ENCODE measurements at regions not wholly inside any gene's neighbourhood (a gene's known extent, or its start where the extent isn't known, plus 50 kb on each side); places are given as distances from the start of the nearest gene placed in this dataset.

DNA sequence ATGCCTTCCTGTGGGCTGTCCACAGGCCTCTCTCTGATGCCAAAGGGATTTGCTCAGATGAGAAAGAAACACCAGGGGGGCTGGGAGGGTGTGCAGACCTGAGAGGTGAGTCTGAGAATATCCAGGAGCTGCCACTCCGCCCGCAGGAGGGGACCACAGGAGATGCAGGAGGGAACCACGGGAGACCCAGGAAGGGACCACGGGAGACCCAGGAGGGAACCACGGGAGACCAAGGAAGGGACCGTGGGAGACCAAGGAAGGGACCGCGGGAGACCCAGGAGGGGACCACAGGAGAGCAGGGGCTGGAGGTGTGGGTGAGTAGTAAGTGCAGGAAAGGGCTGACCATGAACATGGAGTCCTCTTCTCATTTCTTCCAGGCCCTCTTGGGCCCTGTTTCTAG is 74.6 kb upstream of the SFSWAP start:
- DNase-seq = no peak
- no peak for TF ChIP-seq CTCF (IDR thresholded peaks at IDR 0.05; ENCODE audit: low read depth, low read length)
- Histone ChIP-seq H3K9me3 (no peaks in the 10 kb centered on the region), H3K36me3 (no peaks in the 10 kb centered on the region), H3K4me1 (no peaks in the 10 kb centered on the region), H3K27me3 (no peaks in the 10 kb centered on the region), H3K4me3 (ENCODE audit: low read depth, low read length) (no peak overlapping the region)

DNA sequence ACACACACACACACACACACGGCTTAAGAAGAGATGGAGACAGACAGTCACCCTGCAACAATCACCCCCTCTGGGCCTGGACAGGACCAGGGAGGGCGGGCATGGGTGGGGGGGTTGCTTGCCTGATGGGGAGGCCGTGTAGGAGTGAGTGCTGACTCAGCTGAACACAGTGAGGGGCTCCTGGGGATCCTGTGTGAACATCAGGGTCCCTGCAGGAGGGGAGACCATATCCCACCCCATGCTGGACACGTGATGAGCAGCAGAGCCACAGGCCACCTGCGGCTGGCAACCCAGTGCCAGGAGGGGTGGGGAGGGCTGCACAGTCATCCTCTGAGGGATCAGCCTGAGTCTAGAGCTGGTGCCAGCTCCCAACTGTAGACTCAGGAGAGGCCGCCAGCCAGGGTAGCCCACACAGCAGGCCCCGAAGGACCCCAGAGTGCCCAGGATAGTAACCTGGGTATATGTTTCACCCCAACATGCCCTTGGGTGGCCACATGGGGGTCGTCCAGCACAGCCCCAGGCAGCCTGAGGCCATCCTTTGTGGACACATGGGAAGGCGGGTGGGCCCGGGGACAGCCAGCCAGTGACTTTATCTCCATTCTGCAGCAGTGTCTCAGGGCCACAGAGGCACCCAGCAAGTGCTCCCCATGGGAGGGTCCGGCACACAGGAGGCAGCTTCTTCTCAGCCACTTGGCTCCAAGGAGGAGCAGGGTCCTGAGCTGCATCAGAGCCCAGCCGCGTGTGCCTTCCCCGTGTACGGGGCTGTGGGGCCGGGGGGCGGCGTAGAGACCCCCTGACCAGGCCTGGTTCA is 73.7 kb upstream of the SFSWAP start:
- Histone ChIP-seq H3K4me3 (ENCODE audit: low read depth, low read length) (no peak overlapping the region), H3K4me1 (no peaks in the 10 kb centered on the region; the same call in 1 of the 2 replicates), H3K36me3 (no peaks in the 10 kb centered on the region), H3K27me3 (no peaks in the 10 kb centered on the region), H3K9me3 (no peaks in the 10 kb centered on the region)
- TF ChIP-seq CTCF (IDR thresholded peaks at IDR 0.05; ENCODE audit: low read depth, low read length) = no peak
- no peak for DNase-seq

GRCh38 chr12:131637986-131638385 is 72.9 kb upstream of the SFSWAP start:
- H3K27me3 ChIP-seq = no peaks in the 10 kb centered on the region
- DNase-seq = no peak
- H3K4me1 ChIP-seq = no peaks in the 10 kb centered on the region; the same call in 1 of the 2 replicates
- H3K9me3 ChIP-seq = no peaks in the 10 kb centered on the region
- no peak for TF ChIP-seq CTCF (IDR thresholded peaks at IDR 0.05; ENCODE audit: low read depth, low read length)
- H3K4me3 ChIP-seq (ENCODE audit: low read depth, low read length) = no peak overlapping the region
- no peaks in the 10 kb centered on the region for H3K36me3 ChIP-seq

GRCh38 chr12:131639270-131639940 is 71.5 kb upstream of the SFSWAP start:
- no peak for TF ChIP-seq CTCF (IDR thresholded peaks at IDR 0.05; ENCODE audit: low read depth, low read length)
- no peak overlapping the region for H3K4me3 ChIP-seq (ENCODE audit: low read depth, low read length)
- no peaks in the 10 kb centered on the region for H3K36me3 ChIP-seq
- no peaks in the 10 kb centered on the region for H3K27me3 ChIP-seq
- no peak for DNase-seq
- no peaks in the 10 kb centered on the region; the same call in 1 of the 2 replicates for H3K4me1 ChIP-seq
- H3K9me3 ChIP-seq = no peaks in the 10 kb centered on the region

DNA sequence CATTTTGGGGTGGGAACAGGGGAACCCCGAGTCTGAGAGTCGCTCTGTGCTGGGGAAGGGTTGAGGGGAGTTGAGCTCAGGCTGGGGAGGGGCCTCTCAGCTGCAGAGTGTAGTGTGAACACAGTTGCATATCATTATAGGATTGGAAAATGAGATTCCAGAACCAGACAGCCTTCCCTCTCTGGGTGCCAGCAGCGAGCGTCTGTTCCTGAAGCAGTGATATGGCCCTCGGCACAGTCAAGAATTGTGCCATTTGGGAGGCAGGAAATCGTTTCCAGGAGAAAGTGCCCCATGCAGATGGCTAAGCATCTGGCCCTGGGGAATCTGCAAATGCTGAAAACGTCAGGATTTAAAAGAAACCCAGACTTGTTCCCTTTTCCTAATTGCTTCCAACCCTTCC is 70.4 kb upstream of the SFSWAP start:
- TF ChIP-seq CTCF (IDR thresholded peaks at IDR 0.05; ENCODE audit: low read depth, low read length) = no peak
- no peaks in the 10 kb centered on the region for H3K27me3 ChIP-seq
- no peaks in the 10 kb centered on the region; the same call in 1 of the 2 replicates for H3K4me1 ChIP-seq
- no peaks in the 10 kb centered on the region for H3K36me3 ChIP-seq
- H3K9me3 ChIP-seq = no peaks in the 10 kb centered on the region
- DNase-seq = no peak
- no peak overlapping the region for H3K4me3 ChIP-seq (ENCODE audit: low read depth, low read length)

GRCh38 chr12:131641315-131641714 is 69.6 kb upstream of the SFSWAP start:
- H3K27me3 ChIP-seq = no peaks in the 10 kb centered on the region
- no peaks in the 10 kb centered on the region; the same call in 1 of the 2 replicates for H3K4me1 ChIP-seq
- no peak for TF ChIP-seq CTCF (IDR thresholded peaks at IDR 0.05; ENCODE audit: low read depth, low read length)
- H3K4me3 ChIP-seq (ENCODE audit: low read depth, low read length) = no peak overlapping the region
- H3K9me3 ChIP-seq = no peaks in the 10 kb centered on the region
- no peak for DNase-seq
- no peaks in the 10 kb centered on the region for H3K36me3 ChIP-seq

Data from BE2C (cell line).